ENCODE measurements at regions not wholly inside any gene's neighbourhood (a gene's known extent, or its start where the extent isn't known, plus 50 kb on each side); places are given as distances from the start of the nearest gene placed in this dataset.

DNA sequence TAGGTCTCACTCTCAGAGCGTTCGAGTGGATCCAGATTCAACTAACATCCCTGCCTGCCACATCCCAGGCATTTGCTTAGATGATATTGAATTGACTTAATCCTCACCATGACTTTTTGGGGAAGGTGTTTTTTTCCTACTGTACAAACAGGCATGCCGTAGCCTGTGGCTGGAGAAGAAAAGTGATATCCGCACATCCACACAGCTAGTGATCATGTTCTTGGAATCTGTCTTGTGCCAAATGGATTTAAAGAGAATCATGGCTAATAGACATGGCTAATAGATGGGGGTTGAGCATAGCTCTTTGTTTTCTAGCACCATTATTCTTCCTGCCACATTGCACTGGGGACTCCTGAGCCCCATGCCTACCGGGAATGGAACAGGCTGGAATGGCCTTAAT, 82.1 kb upstream of the THY1 start:
- H3K4me3 ChIP-seq (ENCODE audit: low read length), result no peak overlapping the region
- no peak for DNase-seq (ENCODE audit: low read depth, low spot score)

GRCh38 chr11:119504371-119504770, 81.4 kb upstream of the THY1 start:
- no peak overlapping the region for H3K4me3 ChIP-seq (ENCODE audit: low read length)
- DNase-seq (ENCODE audit: low read depth, low spot score), result no peak

DNA sequence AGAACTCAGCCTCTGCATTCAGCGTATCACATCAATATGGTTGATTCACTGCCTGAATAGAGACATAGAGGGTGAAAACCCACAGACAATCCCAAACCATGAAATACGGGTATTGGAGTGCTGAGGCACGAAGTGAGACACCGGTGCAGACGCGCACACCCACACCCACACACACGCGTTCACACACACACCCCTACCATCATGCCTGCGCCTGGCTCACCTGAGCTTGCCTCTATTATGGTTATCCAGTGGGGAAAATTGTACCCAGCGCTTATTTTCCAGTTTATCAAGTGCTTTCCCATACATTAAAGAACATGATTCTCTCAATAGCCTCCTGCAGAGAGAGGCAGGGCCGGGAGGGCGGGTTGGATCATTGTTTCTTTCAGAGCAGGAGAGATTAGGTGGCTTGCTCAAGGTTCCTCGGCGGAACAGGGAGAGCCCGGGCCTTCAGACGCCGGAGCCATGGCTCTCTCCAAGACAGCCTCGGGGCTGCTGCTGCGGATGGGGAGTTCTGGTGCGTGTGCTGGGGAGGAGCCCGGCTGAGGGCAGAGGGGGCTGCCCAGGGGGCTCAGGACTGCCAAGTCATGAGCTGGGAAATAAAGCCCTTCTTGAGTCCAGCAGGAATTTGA, 78.9 kb upstream of the THY1 start:
- DNase-seq (ENCODE audit: low read depth, low spot score), result no peak
- H3K4me3 ChIP-seq (ENCODE audit: low read length), result no peak overlapping the region

DNA sequence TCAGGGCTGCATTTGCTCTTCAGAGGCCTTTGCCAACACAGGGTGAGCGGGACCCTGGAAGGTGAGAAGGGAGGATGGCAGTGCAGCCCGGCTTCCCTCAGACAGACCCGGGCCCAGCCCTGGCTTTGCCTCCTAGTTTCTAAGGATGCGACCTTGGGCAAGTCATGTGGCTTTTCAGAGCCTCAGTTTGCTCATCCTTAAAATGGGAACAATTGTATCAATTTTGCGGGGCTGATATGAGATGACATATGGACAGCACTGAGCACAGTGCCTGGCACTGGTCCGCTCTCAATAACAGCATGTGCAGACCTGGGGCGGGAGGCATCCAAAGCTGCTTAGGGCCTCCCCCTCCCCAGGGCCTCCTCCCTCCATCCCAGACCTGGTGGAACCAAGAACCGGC, 74.7 kb upstream of the THY1 start:
- no peak for DNase-seq (ENCODE audit: low read depth, low spot score)
- no peak overlapping the region for H3K4me3 ChIP-seq (ENCODE audit: low read length)

DNA sequence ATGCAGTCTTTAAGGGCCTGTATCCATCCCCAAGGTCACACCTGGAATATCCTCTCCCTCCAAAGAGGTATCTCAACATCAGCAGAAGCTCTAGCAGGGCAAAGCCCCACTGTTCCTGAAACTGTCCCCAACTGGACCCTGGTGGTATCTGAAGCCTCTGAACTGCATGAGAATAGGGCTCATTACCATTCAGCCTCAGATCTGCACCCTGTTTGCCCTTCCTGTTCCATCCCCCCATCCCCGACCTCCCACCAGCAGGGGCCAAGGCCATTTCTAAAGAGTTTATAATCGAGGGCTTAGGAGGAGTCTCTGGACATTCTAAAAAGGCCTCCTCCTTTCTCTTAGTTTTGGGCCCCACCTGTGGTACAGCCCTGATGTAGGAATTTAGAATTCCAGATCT, 74.0 kb upstream of the THY1 start:
- H3K4me3 ChIP-seq (ENCODE audit: low read length), result no peak overlapping the region
- DNase-seq (ENCODE audit: low read depth, low spot score), result no peak

DNA sequence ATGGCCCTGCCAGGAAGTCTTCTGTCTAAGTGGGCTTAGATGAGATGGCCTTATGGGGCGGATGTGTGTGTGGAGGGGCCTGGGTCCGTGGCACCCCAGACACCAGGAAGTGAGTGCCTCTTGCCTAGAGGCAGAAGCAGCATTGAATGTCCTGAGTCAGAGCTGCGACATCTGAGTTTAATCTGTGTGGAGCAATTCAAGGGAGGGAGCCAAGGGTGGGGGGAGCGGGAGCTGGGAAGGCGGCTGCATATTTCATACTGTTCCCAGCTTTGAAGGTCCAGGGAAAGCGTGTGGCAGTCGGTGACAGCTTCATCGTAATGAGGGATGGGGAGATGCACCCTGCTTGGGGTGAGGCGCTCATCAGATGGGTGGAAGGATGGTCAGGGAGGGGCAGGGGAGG, 73.5 kb upstream of the THY1 start:
- DNase-seq (ENCODE audit: low read depth, low spot score), result no peak
- H3K4me3 ChIP-seq (ENCODE audit: low read length), result no peak overlapping the region

- no peak overlapping the region for H3K4me3 ChIP-seq (ENCODE audit: low read length)
- peak; percentile 9 for DNase-seq (ENCODE audit: low read depth, low spot score)
Measured at GRCh38 chr11:119493712-119494111, 70.7 kb upstream of the THY1 start.

DNA sequence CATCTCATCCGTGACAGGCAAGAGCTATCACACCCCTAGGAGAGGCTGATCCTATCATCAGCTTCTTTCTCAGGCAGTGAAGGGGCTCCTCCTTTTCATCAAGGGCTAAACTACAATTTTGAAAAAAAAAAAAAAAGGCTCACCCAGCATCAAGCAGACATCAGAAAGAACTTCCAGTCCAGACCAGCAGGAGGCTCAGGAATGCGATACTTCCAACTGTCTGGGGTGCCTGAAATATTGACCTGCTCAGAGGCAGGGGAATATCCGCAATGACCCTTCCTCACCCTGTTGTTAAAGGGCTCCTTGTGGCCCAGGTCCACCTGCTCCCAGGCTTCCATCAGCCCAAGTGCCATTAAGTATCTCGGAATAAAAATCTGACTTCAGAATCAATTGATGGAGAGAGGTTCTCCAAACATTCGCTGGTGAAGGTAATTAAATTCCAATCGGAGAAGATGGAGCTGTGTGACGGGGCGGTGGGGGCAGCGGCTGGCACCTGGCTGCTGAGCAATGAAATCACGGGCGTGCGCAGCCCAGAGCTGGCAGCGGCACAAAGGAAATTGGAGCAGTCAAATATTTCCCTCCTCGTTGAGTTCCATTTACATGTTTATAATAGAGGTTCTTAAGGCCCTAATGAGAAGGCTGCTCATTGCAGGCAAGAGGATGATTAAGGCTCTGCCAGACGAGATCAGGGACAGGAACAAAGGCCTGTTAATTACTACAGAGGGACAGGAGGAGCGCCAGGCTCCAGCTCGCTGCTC, 69.0 kb upstream of the THY1 start:
- no peak for DNase-seq (ENCODE audit: low read depth, low spot score)
- H3K4me3 ChIP-seq (ENCODE audit: low read length), result no peak overlapping the region

DNA sequence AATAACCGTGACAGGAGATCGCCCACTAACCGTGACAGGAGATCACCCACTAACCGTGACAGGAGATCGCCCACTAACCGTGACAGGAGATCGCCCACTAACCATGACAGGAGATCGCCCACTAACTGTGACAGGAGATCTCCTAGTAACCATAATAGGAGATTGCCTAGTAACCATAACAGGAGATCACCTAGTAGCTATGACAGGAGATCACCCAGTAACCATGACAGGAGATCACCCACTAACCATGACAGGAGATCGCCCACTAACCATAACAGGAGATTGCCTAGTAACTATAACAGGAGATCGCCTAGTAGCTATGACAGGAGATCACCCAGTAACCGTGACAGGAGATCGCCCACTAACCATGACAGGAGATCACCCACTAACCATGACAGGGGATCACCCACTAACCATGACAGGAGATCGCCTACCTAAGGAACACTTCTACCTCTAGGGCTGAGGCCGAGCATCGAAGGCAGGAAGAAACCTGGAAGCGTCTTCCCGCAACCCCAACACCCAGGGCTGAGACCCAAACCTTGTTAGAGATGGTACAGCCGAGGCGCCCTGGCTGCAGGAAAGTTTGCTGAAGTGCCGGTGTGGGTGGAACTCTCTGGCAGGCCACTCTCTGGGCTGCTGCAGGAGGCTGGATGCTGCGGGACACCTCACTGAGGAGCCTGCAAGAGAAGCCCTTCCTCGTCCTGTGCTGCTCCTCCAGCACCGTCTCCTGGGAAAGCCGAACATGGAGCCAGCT, 67.5 kb upstream of the THY1 start:
- no peak for DNase-seq (ENCODE audit: low read depth, low spot score)
- H3K4me3 ChIP-seq (ENCODE audit: low read length), result no peak overlapping the region

- H3K4me3 ChIP-seq (ENCODE audit: low read length), result no peak overlapping the region
- no peak for DNase-seq (ENCODE audit: low read depth, low spot score)
Measured at GRCh38 chr11:119489087-119489486, 66.1 kb upstream of the THY1 start.

DNA sequence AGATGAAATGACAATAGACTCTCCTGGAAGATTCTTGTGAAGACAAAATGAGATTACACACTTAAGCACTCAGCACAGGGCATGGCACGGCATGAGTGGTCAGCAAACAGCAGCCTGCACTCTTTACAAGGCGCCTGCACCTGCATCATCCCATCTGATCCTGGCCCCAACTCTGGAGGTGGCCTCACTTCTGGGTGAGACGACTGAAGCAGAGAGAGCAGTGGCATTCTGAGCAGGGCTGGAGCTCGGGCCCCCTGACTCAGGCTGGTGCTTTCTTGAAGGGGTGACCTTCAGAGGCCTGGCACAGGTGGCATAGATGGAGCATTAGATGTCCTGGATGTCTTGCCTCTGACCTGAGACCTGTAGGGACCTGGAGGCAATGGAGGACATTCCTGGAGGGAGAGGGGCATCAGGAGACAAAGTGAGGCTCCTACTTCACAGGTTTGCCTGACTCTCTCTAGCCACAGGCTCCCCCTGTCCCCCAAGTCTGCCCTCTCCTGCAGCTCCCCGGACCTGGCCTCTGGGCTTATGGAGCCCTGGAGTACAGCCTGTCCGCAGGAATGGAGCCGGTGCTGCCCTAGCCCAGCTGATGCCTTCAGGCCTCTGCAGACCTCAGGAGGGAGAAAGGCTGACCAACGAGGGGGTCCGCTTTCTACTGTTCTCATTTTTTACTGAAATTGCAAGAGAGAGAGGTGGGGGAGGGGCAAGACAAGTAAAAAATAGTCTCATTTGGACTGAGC, 65.5 kb upstream of the THY1 start:
- H3K4me3 ChIP-seq (ENCODE audit: low read length), result no peak overlapping the region
- DNase-seq (ENCODE audit: low read depth, low spot score), result no peak

- no peak for DNase-seq (ENCODE audit: low read depth, low spot score)
- no peak overlapping the region for H3K4me3 ChIP-seq (ENCODE audit: low read length)
Measured at GRCh38 chr11:119486691-119487259, 63.8 kb upstream of the THY1 start.

DNA sequence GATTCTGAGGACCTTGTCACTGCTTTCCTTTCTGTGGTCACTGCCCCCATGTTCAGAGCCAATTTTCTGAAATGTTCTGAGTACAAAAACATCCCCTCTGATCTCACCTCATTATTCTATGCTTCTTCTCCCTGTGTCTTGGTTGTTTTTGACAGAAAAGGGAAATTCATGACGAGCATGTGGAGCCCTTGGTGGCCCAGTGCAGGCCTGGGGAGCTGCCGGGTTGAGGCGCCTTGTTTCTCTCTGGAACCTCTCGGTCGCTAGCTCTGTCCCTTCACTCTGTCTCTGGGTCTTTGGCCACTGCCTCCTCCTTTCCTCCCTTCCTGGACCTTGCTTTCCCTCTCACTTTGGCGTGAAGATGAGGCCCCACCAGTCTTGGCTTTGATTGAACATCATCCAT, 63.0 kb upstream of the THY1 start:
- no peak for DNase-seq (ENCODE audit: low read depth, low spot score)
- H3K4me3 ChIP-seq (ENCODE audit: low read length), result no peak overlapping the region

DNA sequence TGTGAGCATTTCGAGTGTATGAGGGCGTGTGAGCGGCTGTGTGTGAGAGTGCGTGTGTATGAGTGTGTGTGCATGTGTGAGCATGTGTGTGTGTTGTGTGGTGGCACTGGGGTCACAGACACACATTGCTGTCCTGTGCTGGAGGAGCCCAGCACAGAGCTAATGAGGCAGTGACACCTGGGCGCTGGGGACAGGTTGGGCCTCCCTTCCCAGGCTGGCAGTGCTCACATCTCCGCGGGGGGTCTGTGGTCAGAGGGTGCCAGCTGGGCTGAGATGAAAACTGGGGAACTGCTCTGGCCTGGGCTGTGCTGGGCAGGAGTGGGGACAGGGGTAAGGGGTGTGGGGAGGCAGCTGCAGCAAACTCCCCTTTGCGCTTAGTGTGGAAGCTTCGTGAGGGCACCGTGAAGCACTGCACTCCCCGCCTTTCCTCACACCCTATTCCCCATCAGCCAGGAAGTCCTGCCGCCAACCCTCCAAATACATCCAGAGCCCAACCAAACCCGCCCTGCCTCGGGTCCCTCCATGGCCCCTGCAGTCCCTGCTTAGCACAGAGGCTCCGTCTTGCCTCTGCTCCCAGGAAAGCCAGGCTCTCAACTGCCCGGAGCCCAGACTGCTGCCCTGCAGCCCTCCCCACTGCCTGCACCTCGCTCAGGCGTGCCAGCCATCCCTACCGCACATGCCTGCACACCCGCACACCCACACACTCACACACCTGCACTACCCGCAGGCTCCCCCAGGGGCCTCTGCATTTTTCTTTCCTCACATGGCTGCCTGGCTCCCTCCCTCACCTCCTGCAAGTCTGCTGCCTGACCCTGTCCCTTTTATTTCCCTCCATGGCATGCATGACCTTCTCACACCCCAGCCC, 62.0 kb upstream of the THY1 start:
- H3K4me3 ChIP-seq (ENCODE audit: low read length), result no peak overlapping the region
- DNase-seq (ENCODE audit: low read depth, low spot score), result peak; percentile 28

DNA sequence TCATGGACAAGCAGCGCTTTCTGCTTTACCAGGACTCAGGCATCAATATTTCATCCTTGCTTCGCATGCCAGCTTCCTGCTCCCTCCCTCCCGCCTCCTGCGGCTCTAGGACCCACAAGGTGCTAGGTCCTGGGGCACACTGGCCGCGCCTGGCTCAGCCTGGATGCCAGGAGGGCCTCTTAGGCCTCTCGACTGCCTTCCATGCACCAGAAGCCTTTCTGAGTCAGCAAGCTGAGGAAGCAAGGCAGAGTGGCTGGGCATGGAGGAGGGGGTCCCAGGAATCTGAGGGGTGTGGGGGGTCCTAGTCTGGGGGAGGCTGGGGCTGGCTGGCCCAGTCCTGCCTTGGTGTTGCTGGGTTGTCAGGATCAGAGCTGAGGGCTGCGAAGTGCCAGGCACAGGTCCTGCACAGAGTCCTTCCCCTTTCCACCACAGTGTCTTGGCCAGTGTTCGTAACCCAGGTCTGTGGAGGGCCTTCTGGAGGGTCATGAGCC, 61.0 kb upstream of the THY1 start:
- no peak overlapping the region for H3K4me3 ChIP-seq (ENCODE audit: low read length)
- DNase-seq (ENCODE audit: low read depth, low spot score), result no peak

GRCh38 chr11:119483341-119483880, 60.4 kb upstream of the THY1 start:
- no peak for DNase-seq (ENCODE audit: low read depth, low spot score)
- no peak overlapping the region for H3K4me3 ChIP-seq (ENCODE audit: low read length)

- H3K4me3 ChIP-seq (ENCODE audit: low read length), result no peak overlapping the region
- DNase-seq (ENCODE audit: low read depth, low spot score), result no peak
Measured at GRCh38 chr11:119482521-119483011, 59.6 kb upstream of the THY1 start.

All from Jurkat, Clone E6-1 (cell line).